Activated T-cell treated with anti-CD3 and anti-CD28 coated beads, Interleukin-2, amount 50 U/mL, for 1 hour (primary cell): ENCODE measurements at regions not wholly inside any gene's neighbourhood (a gene's known extent, or its start where the extent isn't known, plus 50 kb on each side); places are given as distances from the start of the nearest gene placed in this dataset.
"Not testable (repeated sequence)": the region's sequence is repeated elsewhere in the genome, so short reads cannot be mapped to it uniquely, and the experiment has no call there.

Experiments used
- DNase-seq: peaks from one replicate; pipeline ENCODE4 v3.0.0-alpha.2; 2020

DNA sequence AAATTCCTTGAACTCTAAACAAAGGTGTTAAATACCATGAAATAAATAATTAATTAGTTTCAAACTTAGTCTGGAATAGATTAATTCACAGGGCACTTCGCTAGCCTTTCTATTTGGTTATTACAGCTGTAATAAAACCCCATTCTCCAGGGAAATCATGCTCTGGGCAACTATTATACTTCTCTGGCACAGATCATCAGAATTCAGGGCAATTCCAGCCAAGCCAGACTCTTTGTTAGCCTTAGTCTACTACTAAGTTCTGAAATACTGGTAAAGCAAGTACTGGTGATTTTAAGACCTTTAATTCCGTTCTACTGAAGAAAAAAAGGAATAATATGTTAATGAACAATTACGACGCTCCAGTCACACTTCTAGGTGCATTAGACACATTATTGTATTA lies 123.4 kb upstream of the PDE1A start:
- no peak for DNase-seq

DNA sequence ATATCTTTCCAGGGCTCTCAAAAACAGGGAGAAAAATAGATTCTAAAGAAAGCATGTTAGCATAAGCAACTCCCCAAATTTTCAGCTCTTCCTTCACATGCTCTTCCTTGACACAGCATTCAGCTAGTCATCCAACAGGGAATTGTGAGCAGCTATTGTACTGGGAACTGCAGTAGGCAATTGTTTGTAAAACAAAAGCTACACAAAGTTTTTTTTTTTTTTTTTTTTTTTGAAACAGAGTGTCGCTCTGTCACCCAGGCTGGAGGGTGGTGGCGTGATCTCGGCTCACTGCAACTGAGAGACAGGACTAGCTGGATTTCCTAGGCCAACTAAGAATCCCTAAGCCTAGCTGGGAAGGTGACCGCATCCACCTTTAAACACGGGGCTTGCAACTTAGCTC lies 125.4 kb upstream of the PDE1A start:
- not testable (repeated sequence) for DNase-seq

DNA sequence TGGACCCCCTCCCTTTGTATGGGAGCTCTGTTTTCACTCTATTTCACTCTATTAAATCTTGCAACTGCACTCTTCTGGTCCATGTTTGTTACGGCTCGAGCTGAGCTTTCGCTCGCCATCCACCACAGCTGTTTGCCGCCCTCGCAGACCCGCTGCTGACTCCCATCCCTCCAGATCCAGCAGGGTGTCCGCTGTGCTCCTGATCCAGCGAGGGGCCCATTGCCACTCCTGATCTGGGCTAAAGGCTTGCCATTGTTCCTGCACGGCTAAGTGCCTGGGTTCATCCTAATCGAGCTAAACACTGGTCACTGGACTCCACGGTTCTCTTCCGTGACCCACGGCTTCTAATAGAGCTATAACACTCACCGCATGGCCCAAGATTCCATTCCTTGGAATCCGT lies 125.9 kb upstream of the PDE1A start:
- not testable (repeated sequence) for DNase-seq

DNA sequence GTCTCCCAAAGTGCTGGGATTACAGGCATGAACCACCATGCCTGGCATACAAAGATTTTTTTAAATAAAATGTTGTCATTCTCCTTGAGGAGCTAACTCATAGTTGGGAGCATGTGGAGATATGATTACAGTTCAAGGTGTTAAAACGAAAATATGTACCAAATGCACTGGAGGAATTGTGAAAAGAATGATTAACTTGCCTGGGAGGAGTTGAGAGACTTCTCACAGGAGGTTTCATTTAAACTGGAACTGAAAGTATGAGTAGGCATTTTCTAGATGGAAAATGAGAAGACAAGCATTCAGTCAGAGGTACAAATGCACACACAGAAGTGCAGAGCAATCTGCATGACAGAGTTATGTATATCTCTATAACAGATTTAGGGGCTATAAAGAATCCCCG lies 126.6 kb upstream of the PDE1A start:
- DNase-seq, result no peak

DNA sequence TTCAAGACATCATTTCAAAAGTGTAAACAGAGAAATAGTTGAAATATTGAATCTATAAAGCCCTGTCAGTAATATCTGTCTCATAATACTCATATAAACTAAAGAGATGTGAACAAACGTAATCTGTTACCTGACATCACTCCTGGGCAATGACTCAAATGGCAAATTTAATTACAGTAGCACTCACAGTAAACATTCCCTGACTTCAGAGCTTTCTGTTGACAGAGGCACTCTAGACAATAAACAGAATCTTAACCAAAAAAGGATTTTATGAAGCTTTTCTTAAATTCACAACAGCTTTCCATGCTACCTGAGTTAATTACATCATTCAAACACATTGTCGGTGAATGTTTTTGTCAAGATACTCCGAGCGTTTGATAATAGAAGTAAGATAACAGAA lies 128.1 kb upstream of the PDE1A start:
- no peak for DNase-seq

DNA sequence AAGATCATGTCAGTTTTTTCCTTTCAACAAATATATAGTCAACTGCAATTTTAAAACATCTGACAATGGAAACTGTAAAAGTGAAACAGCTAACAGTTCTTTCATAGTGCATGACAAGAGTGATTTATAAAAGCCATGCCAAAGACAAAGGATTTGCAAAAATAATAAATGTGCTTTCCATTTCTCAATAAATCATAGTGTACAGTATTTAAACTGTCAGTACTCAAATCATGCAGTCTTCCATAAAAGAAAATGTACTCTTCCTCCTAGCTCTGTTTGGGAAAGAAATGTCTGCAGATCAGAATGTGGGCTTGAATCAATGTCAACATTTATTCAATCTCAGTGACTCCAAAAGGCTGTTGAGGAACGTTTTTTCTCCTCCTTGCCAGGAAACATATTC lies 131.7 kb upstream of the PDE1A start:
- DNase-seq, result no peak

DNA sequence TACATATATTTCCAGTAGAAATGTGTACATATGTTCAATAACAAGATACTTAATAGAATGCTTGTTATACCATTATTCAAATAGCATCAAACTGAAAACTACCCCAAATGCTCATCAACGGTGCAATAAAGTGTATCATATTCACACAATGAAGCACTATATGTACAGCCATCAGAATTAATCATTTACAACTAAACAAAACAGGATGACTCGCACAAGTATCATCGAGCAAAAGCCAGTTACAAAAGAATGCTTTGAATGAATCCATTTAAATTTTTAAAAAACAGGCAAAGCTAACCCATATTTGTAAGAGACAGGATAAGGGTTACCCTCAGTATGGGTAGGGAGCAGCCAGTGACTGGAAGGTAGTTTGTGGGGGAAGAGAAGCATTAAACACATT lies 132.8 kb upstream of the PDE1A start:
- DNase-seq, result no peak

DNA sequence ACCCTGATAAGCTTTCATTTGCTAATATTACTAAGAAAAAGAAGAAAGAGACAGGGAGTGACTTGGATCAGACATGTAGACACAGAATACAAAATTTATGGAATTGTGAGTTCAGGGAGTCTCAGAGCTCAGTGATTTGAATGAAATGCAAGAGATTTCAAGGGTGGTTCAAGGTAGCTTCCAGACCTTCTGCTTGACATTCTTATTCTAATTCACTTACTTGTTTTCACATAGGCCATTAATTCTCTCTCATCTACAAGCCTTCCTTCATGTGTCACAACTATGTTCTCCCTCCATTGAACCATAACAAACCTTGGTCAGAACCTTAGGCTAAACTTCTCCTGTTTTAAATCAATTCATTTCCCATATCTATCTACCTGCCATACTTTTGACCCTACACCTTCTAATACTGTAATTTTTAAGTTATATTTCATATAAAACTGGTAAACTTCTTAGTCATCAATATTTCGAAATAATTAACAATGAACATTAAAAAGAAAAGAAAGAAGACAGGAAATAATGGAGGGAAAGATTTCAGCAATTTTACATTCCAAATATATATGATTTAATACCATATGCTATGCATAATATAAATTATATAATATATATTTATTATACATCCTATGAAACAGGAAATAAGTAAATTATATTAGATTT lies 139.2 kb upstream of the PDE1A start:
- DNase-seq, result no peak

DNA sequence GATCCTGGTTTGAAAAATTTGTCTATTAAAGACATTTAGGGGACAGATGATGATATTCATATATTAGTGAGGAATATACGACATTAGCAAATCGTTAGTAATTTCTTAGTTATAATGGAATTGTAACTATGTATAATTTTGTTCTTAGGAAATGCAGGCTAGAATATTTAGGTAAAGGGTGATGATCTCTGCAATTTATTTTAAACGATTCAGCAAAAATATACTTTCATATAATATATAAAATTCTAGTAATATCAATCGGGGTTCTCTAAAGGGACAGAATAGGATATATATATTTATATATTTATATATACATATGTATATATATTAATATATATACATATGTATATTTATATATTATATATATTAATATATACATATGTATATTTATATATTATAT lies 142.5 kb upstream of the DNAJC10 start:
- no peak for DNase-seq

DNA sequence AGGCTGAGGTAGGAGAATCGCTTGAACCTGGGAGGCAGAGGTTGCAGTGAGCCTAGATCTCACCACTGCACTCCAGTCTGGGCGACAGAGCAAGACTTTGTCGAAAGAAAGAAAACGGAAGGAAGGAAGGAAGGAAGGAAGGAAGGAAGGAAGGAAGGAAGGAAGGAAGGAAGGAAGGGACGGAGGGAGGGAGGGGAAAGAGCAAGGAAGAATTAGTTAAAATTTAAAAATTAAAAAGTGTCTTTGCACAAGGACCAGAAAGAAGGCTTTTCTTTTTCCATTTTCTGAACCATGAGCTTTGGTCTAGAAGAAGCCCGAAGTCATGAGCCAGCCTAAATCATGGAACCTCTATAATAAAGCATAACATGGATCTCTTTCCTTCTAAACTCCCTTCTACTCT lies 138.2 kb upstream of the DNAJC10 start:
- DNase-seq, result no peak

DNA sequence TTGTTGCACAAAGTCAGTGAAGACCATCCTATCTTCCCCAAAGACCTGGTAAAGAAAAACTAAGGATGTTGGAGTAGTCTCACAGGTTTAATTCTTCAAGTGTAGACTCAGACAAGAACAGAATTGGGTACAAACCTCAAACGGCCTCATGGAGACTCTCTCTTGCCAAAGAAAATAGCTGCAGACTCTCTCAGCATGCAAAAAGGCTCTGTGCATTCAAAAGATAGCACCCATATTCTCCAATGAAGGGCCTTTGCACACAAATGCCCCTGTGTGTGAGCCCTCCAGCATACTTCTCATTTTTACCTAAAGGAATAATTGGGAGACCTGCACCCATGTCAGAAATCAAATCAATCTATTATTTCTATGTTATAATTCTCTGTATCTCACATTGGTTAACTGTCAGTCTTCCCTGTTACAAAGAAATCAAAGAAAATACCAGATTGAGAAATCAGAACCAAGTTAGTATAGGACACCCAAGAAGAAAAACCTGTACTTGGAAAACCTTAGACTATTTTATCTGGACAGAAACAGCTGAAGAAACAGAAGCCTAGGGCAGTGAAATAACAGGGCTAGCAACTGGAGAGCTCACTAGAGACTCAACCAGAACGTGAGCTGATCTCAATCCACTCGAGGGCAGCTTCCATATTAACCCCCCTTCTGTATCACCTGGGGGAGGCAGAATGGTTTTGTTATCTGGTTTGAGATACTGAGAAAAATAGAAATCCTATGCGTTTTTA lies 134.7 kb upstream of the DNAJC10 start:
- DNase-seq, result no peak

DNA sequence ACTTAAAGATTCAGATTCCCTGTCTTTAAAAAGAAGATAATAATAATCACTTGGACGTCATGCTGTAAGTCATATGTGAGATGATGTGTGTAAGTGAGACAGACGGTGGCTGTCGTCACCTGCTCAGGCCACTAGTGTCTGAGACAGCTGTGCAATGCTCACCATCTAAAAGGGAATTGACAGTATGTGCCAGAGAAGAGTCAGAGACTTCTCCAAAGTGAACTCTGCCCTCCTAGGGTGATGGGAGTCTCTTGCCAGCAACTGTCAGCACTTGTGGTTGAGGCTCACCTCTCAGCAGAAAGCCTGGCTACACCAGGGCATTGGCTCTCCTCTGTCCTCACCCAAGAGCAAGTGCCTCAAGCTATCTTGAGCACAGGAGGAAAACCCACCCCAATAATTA lies 131.6 kb upstream of the DNAJC10 start:
- no peak for DNase-seq

DNA sequence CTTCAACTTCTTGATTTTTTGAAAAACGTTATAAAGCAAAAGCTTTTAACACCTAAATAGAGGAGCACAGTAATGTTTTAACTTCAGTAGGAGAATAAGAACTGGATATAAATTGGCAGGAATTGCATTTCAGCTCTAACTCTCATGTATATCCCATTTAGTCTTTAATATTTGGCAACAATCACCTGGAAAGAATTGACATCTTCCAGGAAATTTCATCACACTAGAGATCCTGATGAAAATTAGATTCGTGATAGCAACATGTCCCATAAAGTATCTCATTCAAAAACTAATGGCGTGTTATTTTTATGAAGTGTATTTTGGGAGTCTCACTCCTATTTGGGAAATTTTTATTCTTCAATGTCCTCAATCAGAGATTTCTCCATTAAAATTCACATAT lies 131.1 kb upstream of the DNAJC10 start:
- no peak for DNase-seq

DNA sequence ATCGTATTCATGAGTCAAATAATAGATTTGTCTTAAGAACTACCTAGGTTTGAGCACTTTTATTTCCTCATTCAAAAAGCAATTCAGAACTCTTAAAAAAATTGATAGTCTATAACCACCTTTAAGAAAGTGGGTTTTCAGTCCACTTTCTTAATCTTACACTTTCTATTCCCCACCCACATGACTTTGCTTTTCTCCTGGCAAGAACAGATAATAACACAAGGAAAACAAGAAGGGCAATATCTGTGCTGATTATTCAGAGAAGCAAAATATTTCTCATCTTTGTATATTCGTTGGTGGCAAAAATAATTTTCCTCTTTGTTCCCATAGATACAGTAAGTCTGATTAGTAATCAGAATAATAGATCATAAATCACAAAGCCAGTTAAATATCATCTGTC lies 130.6 kb upstream of the DNAJC10 start:
- no peak for DNase-seq

DNA sequence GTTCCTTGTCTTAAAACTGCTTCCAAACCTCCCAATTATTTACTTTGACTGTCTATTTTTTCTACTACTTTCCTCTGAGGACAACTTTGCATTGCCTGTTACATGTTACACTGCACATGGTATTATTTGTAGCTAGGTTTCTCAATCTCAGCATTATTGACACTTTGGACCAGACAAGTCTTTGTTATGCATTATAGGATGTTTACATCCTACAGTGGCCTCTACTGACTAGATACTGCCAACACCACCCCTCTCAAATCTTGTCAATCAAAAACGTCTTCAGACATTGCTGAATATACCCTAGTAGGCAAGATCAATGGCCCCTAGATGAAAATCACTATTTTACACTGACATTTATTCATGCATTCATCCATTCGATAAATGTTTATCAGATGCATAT lies 129.6 kb upstream of the DNAJC10 start:
- no peak for DNase-seq

DNA sequence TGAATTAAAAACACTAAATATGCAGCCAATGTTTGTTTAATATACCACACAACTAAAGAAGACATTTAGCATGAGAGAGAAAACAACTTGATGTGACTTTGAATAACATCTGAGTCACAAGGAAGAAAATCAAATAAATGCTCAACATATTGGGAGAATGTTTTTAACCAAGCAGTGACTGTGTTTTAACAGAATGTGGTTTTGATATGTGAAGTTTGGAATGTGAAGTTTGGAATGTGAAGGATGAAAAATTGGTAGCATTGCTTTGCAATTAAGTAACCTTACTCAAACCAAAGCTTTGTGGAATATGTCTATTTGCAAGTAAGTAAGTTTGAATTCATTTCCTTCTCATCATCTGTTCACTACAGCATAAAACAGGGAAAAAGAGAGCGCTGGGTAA lies 128.2 kb upstream of the DNAJC10 start:
- DNase-seq, result no peak

DNA sequence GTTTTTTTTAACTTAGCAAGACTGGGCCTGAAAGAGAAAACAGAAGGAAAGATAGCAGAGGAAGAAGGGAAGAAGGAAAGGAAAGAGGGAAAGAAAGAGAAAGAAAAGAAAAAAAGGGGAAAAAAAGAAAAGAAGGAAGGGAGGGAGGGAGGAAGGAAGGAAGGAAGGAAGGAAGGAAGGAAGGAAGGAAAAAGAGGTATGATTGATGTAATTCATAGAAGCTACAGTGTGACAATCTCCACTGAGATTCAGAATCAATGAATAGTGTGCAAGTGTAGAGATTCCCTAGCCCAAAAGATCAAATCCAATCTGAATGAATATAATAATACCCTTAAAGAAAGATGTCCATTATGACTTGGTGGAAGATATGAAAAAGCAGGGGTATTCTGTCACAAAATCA lies 126.9 kb upstream of the DNAJC10 start:
- DNase-seq, result no peak

DNA sequence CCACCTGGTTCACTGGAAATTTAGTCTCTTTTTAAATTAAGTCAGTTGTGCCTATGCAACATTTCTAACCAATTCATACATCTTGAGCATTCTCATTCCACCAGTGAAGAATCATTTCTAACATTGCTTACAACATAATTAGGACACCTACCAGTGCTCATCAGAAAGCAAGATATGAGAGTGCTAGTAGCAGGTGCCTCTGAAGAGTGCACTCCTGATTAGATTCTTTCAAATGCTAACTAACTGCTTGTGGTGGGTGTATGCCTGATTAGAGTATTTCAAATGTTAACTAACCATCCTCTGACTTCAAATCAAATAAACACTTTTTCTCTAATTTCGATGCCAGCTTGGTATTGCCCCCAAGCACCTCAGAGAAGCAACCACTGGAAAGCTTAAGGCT lies 124.3 kb upstream of the DNAJC10 start:
- no peak for DNase-seq

DNA sequence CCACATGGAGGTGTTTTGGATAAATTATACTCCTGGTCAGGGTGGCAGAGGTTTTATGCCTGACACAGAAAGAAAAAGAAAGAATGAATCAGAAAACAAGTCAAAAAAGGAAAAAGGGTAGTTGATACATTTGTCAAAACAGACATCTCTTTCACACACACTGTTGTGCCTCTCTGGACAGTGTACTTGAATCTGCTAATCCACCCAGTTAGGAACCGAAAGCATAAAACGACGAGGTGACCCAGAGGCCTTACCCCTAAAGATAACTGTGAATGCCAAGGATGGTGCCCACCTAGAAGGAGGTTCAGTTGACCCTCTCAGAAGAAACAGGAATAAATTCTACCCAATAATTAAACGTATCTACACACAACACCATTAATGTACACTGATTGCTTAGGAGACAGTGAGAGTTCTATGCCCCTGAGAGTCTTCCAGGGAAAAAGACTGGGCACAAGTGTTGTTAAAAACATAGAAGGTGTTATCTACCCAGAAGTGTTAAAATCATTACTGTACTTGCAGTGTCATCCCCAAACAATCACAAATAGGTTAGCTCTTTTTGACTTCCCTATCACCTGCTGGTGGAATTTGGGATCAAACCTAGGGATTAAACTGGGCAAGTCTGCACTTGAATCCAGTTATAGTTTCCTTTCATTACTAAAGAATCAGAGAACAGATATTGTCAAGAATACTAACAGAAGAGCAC lies 123.2 kb upstream of the DNAJC10 start:
- no peak for DNase-seq

DNA sequence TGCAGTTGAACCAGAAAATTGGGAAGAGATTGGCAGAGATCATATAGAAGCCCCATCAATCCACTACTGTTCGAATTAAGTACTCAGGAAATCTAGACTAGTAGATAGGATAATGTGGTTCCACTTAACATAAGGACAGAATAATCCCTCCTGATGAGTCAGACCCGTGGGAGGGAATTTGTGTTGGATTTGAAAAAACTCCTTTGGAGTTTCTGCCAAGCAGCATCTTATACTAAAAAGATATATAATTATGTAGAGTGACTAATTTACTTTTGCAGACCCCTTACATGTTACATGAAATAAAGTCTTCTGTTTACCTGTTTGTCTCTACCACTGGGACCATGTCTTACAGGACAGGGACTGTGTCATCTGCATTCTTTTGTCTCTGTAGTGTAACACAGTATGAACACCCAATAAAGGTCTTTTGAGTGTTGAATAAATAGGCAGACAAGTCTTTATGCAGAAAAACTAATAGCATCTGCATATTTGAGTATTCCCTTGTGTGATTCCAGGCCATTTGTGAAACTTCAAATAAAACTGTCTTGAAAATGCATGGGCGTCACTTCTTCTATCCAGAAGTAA lies 122.6 kb upstream of the DNAJC10 start:
- DNase-seq, result no peak

DNA sequence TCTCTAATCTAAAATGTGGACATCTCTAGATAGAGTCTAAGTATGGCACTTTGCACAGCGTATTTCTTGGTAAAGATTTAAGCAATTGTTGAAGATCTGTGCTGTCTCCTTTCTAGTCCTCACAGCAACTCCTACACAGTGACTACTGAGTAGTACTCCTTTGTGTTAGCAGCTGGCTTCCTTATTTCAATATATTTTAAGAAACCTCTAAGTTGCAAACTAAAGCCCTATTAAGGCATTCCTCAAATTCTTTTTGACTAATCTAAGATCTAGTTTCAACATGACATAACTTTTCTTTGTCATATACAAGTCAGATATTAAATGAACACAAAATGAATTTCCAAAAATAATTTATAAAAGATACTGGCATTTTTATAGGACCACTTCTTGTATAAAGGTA lies 121.8 kb upstream of the DNAJC10 start:
- DNase-seq, result no peak

DNA sequence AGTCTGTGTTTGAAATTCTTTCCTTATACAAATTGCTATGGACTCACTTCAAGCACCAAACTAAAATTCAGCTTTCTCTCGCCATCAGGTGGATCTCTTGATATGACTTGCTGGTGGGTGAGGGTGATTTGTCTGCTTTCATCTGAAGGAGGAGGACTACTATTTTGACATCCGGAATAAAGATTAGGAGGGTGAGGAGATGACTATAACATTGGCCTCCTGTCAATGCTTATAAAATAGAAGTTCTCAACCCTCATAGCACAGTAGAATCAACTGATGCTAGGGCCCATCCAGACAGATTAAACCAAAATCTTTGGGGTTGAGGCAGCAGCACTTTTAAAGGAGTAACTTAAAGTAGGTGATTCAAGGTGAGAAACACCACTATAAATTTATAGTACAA lies 120.4 kb upstream of the DNAJC10 start:
- no peak for DNase-seq

DNA sequence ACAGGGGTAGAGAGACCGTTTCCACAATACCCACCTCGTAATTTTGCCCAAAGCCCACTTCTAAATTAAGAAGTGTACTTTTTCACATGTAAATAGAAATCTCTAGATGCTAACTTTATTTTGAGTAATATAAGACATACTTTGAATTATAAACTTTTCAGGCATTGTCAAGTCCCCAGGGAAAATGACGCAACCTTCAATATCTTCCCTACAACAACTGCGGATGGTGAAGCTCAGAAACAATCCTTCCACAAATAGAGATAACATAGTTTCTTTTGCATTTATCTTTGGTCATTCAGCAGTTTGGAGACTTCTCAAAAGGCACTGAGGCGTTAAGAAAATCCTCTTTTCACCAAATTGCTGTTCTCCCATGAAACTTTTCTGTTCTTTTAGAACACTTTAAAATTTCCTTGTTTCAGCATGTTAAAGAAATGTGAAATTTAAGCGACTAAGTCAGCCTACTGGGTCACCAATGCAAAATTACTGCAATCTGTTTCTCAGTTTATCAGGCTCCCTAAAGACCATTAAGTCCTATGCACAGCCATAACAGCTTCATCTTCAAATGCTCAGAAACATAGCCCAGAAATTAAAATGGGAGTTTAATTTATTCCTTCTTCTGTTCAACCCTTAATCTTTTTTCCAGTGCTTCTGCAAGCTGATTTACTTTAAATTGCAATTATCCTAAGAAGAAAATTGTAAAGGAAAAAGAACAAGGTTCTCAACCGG lies 118.3 kb upstream of the DNAJC10 start:
- no peak for DNase-seq
